ENCODE measurements at regions not wholly inside any gene's neighbourhood (a gene's known extent, or its start where the extent isn't known, plus 50 kb on each side); places are given as distances from the start of the nearest gene placed in this dataset.

DNA sequence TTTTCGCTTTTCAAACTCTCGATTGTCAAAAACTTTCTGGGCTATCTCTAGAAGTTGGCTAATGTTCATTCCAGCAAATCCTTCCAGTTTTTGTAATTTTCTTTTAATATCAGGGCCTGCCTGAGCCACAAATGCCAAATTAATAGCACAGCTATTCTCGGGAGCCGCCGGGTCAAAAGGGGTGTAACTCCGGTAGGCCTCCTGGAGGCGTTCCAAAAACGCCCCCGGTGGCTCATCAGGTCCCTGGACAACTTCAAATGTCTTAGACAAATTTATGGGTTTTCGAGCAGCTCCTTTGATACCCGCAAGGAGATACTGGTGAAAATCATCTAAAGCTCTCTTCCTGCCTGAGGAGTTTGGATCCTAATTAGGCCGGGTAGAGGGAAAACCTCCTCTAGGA is 117.9 kb upstream of the PZP start:
- TF ChIP-seq POLR2A (IDR thresholded peaks at IDR 0.05; ENCODE audit: control extremely low read depth in 1 of 2, low read depth in 2 of 2, low read length in 2 of 2) (no peak), CBX5 (IDR thresholded peaks at IDR 0.05; ENCODE audit: low read depth, low read length) (no peak), MAFK (IDR thresholded peaks at IDR 0.05; ENCODE audit: low read depth, low read length) (no peak), FOSL1 (IDR thresholded peaks at IDR 0.05; ENCODE audit: insufficient read depth, low read depth, low read length) (no peak), JUND (IDR thresholded peaks at IDR 0.05; ENCODE audit: low read length) (no peak), NRF1 (IDR thresholded peaks at IDR 0.05; ENCODE audit: low read depth, low read length) (no peak), PHF8 (conservative IDR thresholded peaks at IDR 0.05; ENCODE audit: low read depth, low read length) (no peak), RFX5 (IDR thresholded peaks at IDR 0.05; ENCODE audit: borderline replicate concordance, low read depth, low read length) (no peak), EZH2 (IDR thresholded peaks at IDR 0.05; ENCODE audit: low read depth, low read length, severe bottlenecking) (no peak), TCF12 (IDR thresholded peaks at IDR 0.05; ENCODE audit: low read depth, low read length) (no peak)
- TF ChIP-seq, protein P1, sequence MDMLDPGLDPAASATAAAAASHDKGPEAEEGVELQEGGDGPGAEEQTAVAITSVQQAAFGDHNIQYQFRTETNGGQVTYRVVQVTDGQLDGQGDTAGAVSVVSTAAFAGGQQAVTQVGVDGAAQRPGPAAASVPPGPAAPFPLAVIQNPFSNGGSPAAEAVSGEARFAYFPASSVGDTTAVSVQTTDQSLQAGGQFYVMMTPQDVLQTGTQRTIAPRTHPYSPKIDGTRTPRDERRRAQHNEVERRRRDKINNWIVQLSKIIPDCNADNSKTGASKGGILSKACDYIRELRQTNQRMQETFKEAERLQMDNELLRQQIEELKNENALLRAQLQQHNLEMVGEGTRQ (IDR thresholded peaks at IDR 0.05; ENCODE audit: low read length) = no peak
- TF ChIP-seq, protein P2, sequence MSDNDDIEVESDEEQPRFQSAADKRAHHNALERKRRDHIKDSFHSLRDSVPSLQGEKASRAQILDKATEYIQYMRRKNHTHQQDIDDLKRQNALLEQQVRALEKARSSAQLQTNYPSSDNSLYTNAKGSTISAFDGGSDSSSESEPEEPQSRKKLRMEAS (IDR thresholded peaks at IDR 0.05) = no peak
- TF ChIP-seq, protein P3, sequence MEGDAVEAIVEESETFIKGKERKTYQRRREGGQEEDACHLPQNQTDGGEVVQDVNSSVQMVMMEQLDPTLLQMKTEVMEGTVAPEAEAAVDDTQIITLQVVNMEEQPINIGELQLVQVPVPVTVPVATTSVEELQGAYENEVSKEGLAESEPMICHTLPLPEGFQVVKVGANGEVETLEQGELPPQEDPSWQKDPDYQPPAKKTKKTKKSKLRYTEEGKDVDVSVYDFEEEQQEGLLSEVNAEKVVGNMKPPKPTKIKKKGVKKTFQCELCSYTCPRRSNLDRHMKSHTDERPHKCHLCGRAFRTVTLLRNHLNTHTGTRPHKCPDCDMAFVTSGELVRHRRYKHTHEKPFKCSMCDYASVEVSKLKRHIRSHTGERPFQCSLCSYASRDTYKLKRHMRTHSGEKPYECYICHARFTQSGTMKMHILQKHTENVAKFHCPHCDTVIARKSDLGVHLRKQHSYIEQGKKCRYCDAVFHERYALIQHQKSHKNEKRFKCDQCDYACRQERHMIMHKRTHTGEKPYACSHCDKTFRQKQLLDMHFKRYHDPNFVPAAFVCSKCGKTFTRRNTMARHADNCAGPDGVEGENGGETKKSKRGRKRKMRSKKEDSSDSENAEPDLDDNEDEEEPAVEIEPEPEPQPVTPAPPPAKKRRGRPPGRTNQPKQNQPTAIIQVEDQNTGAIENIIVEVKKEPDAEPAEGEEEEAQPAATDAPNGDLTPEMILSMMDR (IDR thresholded peaks at IDR 0.05; ENCODE audit: control extremely low read depth in 1 of 3, insufficient read depth in 1 of 3, low read depth in 1 of 3, low read length in 3 of 3) = no peak
- TF ChIP-seq, protein P4, sequence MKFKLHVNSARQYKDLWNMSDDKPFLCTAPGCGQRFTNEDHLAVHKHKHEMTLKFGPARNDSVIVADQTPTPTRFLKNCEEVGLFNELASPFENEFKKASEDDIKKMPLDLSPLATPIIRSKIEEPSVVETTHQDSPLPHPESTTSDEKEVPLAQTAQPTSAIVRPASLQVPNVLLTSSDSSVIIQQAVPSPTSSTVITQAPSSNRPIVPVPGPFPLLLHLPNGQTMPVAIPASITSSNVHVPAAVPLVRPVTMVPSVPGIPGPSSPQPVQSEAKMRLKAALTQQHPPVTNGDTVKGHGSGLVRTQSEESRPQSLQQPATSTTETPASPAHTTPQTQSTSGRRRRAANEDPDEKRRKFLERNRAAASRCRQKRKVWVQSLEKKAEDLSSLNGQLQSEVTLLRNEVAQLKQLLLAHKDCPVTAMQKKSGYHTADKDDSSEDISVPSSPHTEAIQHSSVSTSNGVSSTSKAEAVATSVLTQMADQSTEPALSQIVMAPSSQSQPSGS (IDR thresholded peaks at IDR 0.05; ENCODE audit: low read length) = no peak
